SH-SY5Y (cell line): ENCODE measurements at regions not wholly inside any gene's neighbourhood (a gene's known extent, or its start where the extent isn't known, plus 50 kb on each side); places are given as distances from the start of the nearest gene placed in this dataset.

ENCODE experiments used
- GATA2 ChIP-seq: IDR thresholded peaks from 2 replicates; pipeline ENCODE4 v1.6.1; 2011; ENCODE audit warnings: mild to moderate bottlenecking, low read depth, low read length
- GATA3 ChIP-seq: IDR thresholded peaks from 2 replicates; pipeline ENCODE4 v1.6.1; 2011; ENCODE audit warnings: low read depth, mild to moderate bottlenecking, low read length, moderate library complexity

DNA sequence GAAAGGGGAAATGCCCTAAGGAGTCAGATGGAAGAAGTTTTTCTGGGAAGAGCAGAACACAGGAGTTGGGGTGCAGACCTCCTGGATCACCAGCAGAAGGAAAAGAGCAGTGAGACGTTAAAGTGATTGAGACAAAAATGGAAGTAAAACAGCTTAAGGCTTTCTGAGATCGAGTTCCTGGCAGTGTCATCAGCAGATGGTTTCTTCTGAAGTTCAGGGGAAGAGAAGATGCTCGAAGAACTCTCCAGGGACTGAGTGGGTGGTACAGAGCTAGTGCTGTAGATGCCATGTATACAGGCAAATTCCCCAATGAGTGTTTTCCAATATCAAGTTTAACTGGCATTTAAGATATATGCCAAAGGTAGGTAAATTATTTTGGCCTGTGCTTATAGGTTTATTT lies 272.2 kb upstream of the KLF12 start:
- no peak for TF ChIP-seq GATA3
- no peak for TF ChIP-seq GATA2
